NCI-H2029 treated with DMSO at 0.1 percent for 48 hours (cell line): ENCODE measurements at regions not wholly inside any gene's neighbourhood (a gene's known extent, or its start where the extent isn't known, plus 50 kb on each side); places are given as distances from the start of the nearest gene placed in this dataset.

ENCODE experiments used
- DNase-seq: peaks from one replicate; lab custom pipeline; 2025; lab: John Stamatoyannopoulos, UW

DNA sequence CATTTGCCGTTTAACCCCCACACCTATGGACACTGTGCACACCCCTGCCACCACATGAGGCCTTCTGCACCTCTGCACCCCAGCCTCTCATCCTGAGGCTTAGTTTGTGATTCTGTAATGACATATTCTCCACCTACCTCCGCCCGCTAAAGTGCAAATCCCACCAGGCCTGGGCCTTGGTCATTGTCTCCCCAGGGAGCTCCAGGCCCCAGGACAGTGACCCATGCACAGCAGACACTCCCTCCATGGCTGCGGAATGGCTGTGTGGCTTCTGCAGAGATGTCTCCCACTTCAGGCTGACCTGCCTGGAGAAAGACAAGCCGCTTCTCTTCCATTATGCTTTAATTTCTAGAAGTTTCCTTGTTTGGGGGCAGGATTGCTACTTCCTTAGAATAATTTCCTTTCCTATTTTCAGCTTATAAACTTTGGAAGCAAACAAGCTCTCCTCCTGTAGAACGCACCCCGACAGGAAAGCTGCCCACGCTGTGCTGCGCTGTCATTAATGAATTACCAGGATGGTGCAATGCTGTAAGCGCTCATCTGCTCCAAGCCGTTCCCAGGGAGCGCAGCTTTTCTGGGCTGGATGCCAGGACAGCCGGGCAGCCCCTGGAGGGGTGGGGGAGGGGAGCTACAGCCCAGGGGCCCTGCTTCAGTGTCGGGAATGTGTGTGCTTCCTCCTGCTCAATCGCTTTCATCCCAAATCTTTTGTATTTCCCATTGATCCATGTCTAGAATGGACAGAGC lies 618.0 kb downstream of the BRD1 start:
- no peak for DNase-seq

DNA sequence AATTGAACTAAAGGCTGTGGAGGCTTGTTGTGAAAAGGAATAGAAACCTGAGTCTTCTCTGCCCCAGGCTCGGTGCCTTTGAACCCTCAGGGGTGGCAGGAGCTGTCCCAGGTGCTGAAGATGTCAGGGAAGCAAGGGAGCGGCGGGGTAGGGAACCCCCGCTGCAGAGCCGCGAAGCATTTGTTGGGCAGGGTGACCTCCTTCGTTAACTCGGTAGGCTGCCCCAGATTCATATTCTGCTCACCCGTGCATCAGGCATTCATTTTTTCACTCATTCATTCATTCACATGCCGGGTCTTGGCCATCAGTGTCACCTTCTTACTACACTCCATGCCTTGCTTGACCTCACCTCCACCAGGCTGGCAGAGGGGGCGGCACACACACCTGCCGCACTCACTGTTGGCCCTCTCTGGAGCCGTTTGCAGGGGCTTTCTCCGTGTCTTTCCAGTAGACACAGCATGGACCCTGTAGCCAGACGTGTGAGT lies 618.9 kb downstream of the BRD1 start:
- DNase-seq = no peak

- DNase-seq = no peak
Observed at GRCh38 chr22:49208004-49208402, 619.7 kb downstream of the BRD1 start.

- no peak for DNase-seq
Observed at GRCh38 chr22:49207008-49208003, 620.4 kb downstream of the BRD1 start.

DNA sequence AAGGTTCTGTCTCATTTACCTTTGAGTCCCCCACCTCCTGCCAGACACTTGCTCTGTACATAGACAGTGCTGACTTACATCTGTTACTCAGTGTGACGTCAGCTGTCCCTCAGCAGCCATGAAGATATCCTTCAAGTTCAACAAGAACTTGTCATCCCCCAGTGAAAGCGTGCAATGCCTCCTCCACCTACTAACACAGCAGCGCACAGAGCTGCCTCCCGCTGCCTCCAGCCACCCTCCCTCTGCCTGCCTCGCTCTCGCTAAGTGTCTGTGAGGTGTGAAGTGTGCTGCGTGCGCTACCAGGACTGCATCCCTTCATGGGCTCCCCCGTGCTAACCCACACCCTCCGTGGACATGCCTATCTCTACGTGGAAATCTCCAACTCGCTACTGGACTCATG lies 621.4 kb downstream of the BRD1 start:
- no peak for DNase-seq

- DNase-seq = no peak
Observed at GRCh38 chr22:49205483-49205800, 622.2 kb downstream of the BRD1 start.

- DNase-seq = no peak
Observed at GRCh38 chr22:49204599-49205482, 622.8 kb downstream of the BRD1 start.

GRCh38 chr22:49203859-49204598 lies 623.6 kb downstream of the BRD1 start:
- no peak for DNase-seq

- DNase-seq = no peak
Observed at GRCh38 chr22:49203091-49203858, 624.4 kb downstream of the BRD1 start.

GRCh38 chr22:49202226-49202625 lies 625.4 kb downstream of the BRD1 start:
- no peak for DNase-seq

- DNase-seq = no peak
Observed at GRCh38 chr22:49201046-49201970, 626.4 kb downstream of the BRD1 start.

DNA sequence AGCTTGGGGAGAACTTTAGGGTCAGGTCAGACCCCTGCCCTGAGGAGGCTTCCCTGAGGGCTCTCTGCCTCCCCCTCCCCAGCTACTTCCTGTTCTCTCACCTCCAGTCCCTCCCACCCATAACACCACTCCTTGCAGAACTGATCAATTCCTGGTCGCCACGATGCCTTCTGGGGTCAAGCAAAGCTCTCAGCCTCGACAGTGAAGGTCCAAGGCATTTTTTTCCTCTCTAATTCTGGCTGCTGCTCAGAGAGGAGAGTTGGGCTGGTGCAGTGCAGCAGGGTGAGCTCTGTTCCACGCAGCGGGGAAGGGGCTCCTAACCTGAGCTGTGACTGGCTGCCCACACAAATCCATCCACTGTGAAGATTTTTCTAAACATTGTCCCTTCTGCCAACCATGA lies 628.4 kb downstream of the BRD1 start:
- DNase-seq = no peak

DNA sequence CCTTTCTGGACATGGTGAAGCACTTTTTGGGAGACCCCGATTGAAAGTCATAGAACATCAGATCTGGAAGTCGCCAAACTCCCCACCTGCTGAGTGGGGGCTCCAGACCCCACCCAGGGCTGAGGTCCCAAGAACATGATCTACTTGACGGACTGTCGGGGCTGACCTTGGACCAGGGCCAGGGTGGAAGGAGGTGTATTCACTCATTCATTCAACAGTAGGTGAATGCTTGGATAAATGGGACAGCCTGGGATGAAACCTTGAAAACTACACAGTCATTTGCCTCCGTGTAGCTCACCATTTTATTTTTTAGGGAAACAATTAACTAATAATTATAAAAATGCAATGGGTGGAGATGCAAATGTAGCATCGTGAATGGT lies 629.0 kb downstream of the BRD1 start:
- no peak for DNase-seq

GRCh38 chr22:49197986-49198704 lies 629.5 kb downstream of the BRD1 start:
- DNase-seq = no peak

- no peak for DNase-seq
Observed at GRCh38 chr22:49197505-49197904, 630.2 kb downstream of the BRD1 start.

DNA sequence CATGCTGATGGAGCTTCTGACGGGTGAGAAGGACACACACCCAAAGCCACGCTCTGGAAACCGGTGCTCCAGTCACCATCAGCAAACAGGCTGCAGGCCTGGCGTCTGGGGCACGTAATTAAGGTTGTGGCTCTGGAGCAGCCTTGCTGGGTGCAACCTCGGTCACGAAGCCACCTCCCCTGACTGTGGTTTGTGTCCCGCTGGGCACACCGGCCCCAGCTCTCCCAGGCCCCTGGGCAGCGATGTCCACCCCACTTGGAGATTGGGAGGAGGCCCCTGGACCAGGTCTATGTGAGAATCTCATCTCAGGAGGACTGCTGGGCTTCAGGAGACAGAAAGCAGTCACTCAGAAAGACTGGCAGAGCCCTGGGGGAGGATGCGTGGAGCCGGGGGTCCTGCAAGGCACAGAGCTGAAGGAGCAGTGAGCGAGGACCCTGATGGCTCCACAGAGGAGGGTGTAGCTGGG lies 631.6 kb downstream of the BRD1 start:
- DNase-seq = no peak

DNA sequence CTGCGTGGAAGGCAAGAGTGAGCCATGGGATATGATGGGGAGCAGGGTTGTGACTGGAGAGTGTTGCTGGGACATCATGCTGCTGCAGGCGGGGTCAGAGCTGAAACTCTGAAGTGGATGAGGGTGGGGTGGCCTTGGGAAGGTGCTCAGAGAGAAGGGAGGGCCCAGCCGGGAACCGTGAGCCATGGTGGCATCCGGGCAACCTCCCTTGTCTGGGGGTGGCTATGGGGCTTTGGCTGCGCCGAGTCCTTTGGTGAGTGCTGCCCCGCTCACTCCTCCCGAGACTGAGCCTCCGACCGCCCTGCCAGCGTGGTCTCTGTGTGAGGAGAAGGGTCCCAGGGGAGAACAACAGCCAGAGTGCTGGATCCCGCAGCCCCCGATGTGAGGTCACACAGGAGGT lies 632.0 kb downstream of the BRD1 start:
- no peak for DNase-seq

GRCh38 chr22:49193901-49194465 lies 633.7 kb downstream of the BRD1 start:
- DNase-seq = no peak
